Activated naive CD4-positive, alpha-beta T cell treated with anti-CD3 and anti-CD28 coated beads, Interleukin-2, amount 50 U/mL, for 24 hours (primary cell): ENCODE measurements at regions not wholly inside any gene's neighbourhood (a gene's known extent, or its start where the extent isn't known, plus 50 kb on each side); places are given as distances from the start of the nearest gene placed in this dataset.
"Not testable (repeated sequence)": the region's sequence is repeated elsewhere in the genome, so short reads cannot be mapped to it uniquely, and the experiment has no call there.

Experiments used
- H3K27ac Mint-ChIP-seq: one replicate; pipeline ENCODE4 v1.8.0; 2021; ENCODE audit warnings: mild to moderate bottlenecking, mixed read lengths
- H3K27me3 Mint-ChIP-seq: one replicate; pipeline ENCODE4 v1.8.0; 2021; ENCODE audit warnings: mixed read lengths
- H3K36me3 Mint-ChIP-seq: one replicate; pipeline ENCODE4 v1.8.0; 2021; ENCODE audit warnings: mixed read lengths
- H3K4me1 Mint-ChIP-seq: one replicate; pipeline ENCODE4 v1.8.0; 2021; ENCODE audit warnings: mixed read lengths
- H3K4me3 Mint-ChIP-seq: one replicate; pipeline ENCODE4 v1.8.0; 2021; ENCODE audit warnings: mild to moderate bottlenecking, mixed read lengths
- H3K9me3 Mint-ChIP-seq: one replicate; pipeline ENCODE4 v1.8.0; 2021; ENCODE audit warnings: mixed read lengths

GRCh38 chr5:92613546-92613945 lies 967.5 kb downstream of the NR2F1-AS1 start:
- Mint-ChIP-seq H3K27me3 (no peaks in the 10 kb centered on the region), H3K4me1 (no peaks in the 10 kb centered on the region), H3K27ac (no peak overlapping the region), H3K9me3 (no peaks in the 10 kb centered on the region), H3K4me3 (no peak overlapping the region), H3K36me3 (no peaks in the 10 kb centered on the region)

- H3K36me3 Mint-ChIP-seq, H3K27ac Mint-ChIP-seq: not testable (repeated sequence)
Observed at GRCh38 chr5:92610435-92610834, 970.6 kb downstream of the NR2F1-AS1 start.

GRCh38 chr5:92605591-92605990 lies 975.4 kb downstream of the NR2F1-AS1 start:
- no peaks in the 10 kb centered on the region for H3K27me3 Mint-ChIP-seq
- no peaks in the 10 kb centered on the region for H3K36me3 Mint-ChIP-seq
- peaks cover 3% of the 10 kb centered on the region for H3K9me3 Mint-ChIP-seq
- no peak overlapping the region for H3K27ac Mint-ChIP-seq
- no peak overlapping the region for H3K4me3 Mint-ChIP-seq
- H3K4me1 Mint-ChIP-seq: no peaks in the 10 kb centered on the region

More at GRCh38 chr5:92610435-92610834, 970.6 kb downstream of the NR2F1-AS1 start:
- H3K4me1 Mint-ChIP-seq, H3K9me3 Mint-ChIP-seq, H3K27me3 Mint-ChIP-seq, H3K4me3 Mint-ChIP-seq: not testable (repeated sequence)

GRCh38 chr5:92599217-92599810 lies 981.7 kb downstream of the NR2F1-AS1 start:
- Mint-ChIP-seq H3K9me3 (peaks cover 10% of the 10 kb centered on the region), H3K27ac (no peak overlapping the region), H3K36me3 (no peaks in the 10 kb centered on the region), H3K4me1 (no peaks in the 10 kb centered on the region), H3K4me3 (no peak overlapping the region), H3K27me3 (no peaks in the 10 kb centered on the region)

- H3K27me3 Mint-ChIP-seq: no peaks in the 10 kb centered on the region
Observed at GRCh38 chr5:92594031-92594430, 987.0 kb downstream of the NR2F1-AS1 start.

DNA sequence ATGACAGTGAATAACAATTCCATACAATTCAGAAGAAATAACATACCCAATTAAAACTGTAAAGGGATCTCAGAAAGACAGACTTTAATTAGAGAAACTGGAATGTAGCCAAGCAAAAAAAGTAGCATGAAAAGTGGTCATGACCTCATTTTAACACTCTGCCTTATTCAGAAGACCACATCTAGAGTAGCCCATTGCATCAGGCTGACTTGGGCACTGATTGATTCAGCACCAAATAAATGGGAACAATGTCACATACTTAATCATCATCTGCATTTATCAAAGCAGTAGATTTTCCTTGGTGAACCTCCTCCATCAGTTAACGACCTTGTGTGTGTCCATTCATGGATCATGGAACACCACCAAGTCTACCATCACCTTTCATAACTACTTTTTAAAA lies 992.1 kb downstream of the NR2F1-AS1 start:
- H3K36me3 Mint-ChIP-seq: no peaks in the 10 kb centered on the region
- no peak overlapping the region for H3K27ac Mint-ChIP-seq
- no peaks in the 10 kb centered on the region for H3K27me3 Mint-ChIP-seq
- no peaks in the 10 kb centered on the region for H3K4me1 Mint-ChIP-seq
- H3K4me3 Mint-ChIP-seq: no peak overlapping the region
- H3K9me3 Mint-ChIP-seq: peaks cover 5% of the 10 kb centered on the region

More at GRCh38 chr5:92594031-92594430, 987.0 kb downstream of the NR2F1-AS1 start:
- H3K4me1 Mint-ChIP-seq: no peaks in the 10 kb centered on the region
- H3K4me3 Mint-ChIP-seq: no peak overlapping the region
- H3K36me3 Mint-ChIP-seq: no peaks in the 10 kb centered on the region
- no peak overlapping the region for H3K27ac Mint-ChIP-seq
- H3K9me3 Mint-ChIP-seq: peaks cover 10% of the 10 kb centered on the region

GRCh38 chr5:92581690-92582089 lies 999.3 kb downstream of the NR2F1-AS1 start:
- H3K27ac Mint-ChIP-seq: no peak overlapping the region
- no peak overlapping the region for H3K4me3 Mint-ChIP-seq
- H3K36me3 Mint-ChIP-seq: no peaks in the 10 kb centered on the region
- H3K9me3 Mint-ChIP-seq: no peaks in the 10 kb centered on the region
- H3K27me3 Mint-ChIP-seq: no peaks in the 10 kb centered on the region
- no peaks in the 10 kb centered on the region for H3K4me1 Mint-ChIP-seq

- Mint-ChIP-seq H3K4me3 (no peak overlapping the region), H3K27ac (no peak overlapping the region), H3K9me3 (no peaks in the 10 kb centered on the region), H3K4me1 (no peaks in the 10 kb centered on the region), H3K27me3 (no peaks in the 10 kb centered on the region), H3K36me3 (no peaks in the 10 kb centered on the region)
Observed at GRCh38 chr5:92581249-92581648, 999.8 kb downstream of the NR2F1-AS1 start.

DNA sequence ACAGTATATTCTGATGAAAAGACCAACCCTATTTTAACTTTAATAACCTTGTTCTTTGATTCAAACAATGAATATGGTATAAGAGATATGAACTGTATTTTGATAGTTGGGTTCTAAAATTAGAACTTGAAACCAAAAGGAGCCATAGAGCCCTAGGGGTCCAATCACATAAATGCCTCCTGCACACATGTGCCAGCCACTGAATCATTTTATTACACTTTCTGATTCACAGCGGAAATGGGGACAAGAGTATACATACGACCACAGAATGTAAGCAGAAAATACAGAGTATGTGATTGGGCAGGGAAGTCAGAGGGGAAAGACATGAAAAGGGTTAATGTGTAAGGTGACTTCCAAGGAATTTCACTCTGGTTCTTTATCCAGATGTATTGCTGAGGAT lies 1000.2 kb downstream of the NR2F1-AS1 start:
- Mint-ChIP-seq H3K4me1 (no peaks in the 10 kb centered on the region), H3K9me3 (no peaks in the 10 kb centered on the region), H3K27me3 (no peaks in the 10 kb centered on the region), H3K4me3 (no peak overlapping the region), H3K36me3 (no peaks in the 10 kb centered on the region), H3K27ac (no peak overlapping the region)

DNA sequence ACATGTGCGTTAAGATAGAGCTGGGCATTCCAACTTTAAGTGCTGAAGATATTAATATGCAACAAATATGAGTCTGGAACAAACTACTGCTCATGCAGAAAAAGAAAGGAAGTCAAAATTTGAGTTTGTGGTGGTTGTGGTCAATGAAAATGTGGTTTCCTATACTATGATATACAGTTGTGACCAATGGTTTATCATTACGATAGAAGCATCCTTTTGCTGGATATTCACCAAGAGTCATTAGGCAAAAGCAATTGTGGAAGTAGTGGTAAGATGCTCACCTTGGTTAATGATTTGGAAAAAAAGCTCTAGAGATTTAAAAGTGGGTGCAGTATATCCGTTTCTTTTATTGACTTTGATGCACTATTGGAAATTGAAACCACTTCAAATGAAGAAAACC lies 1007.0 kb downstream of the NR2F1-AS1 start:
- Mint-ChIP-seq H3K4me1 (no peaks in the 10 kb centered on the region), H3K27me3 (no peaks in the 10 kb centered on the region), H3K4me3 (no peak overlapping the region), H3K27ac (no peak overlapping the region), H3K36me3 (no peaks in the 10 kb centered on the region), H3K9me3 (peaks cover 4% of the 10 kb centered on the region)

DNA sequence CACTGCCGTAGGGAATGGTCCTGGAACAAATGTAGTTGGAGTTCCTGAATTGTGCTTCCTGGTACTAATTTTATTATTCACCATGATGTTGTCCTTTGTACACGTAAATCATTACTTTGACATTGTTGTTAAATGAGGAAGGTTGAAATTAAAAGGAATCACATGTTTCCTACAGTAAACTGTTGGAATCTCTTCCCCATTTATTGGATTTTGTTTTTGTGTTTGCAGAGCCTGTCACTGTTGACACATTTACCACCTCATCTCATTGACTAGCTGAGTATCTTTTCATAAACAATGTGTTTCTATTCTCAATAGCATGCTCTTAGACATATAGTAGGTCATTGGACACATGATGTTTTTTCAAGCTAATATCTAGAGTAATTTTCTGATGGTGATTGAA lies 1012.5 kb downstream of the NR2F1-AS1 start:
- no peaks in the 10 kb centered on the region for H3K36me3 Mint-ChIP-seq
- H3K4me1 Mint-ChIP-seq: no peaks in the 10 kb centered on the region
- H3K27ac Mint-ChIP-seq: no peak overlapping the region
- no peak overlapping the region for H3K4me3 Mint-ChIP-seq
- no peaks in the 10 kb centered on the region for H3K9me3 Mint-ChIP-seq
- no peaks in the 10 kb centered on the region for H3K27me3 Mint-ChIP-seq

DNA sequence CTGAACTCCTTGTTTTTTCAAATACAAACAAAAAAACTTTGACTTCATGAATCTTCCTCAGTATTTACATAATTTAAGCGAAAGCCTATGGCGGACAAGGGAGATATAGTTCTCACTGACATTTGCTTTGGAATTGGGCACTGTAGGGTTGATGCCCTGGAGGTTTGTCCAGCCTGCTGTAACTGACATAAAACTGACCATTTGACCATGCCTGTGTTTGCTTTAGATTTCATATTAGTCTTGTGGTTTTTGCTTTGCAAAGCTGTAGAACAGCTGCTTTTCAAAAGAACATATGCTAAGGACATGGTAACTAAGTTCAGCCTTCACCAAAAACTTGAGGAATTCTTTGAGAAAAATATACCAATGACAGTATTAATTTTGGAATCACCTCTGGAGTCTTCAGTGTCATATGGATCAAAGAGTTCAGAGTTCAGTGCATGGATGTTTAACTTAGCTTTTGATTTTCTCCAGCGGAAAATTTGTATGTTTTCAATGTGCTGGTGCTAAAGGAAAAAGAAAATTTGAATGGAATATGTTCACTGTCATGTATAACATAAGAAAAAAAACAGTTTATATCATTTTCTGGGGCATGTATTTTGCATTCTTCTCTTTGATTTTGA lies 1013.1 kb downstream of the NR2F1-AS1 start:
- Mint-ChIP-seq H3K36me3 (no peaks in the 10 kb centered on the region), H3K9me3 (no peaks in the 10 kb centered on the region), H3K27ac (no peak overlapping the region), H3K27me3 (no peaks in the 10 kb centered on the region), H3K4me1 (no peaks in the 10 kb centered on the region), H3K4me3 (no peak overlapping the region)

GRCh38 chr5:92566113-92566786 lies 1014.8 kb downstream of the NR2F1-AS1 start:
- Mint-ChIP-seq H3K4me3 (no peak overlapping the region), H3K4me1 (no peaks in the 10 kb centered on the region), H3K27ac (no peak overlapping the region), H3K9me3 (no peaks in the 10 kb centered on the region), H3K27me3 (no peaks in the 10 kb centered on the region), H3K36me3 (no peaks in the 10 kb centered on the region)

- no peaks in the 10 kb centered on the region for H3K27me3 Mint-ChIP-seq
- no peaks in the 10 kb centered on the region for H3K9me3 Mint-ChIP-seq
- H3K4me3 Mint-ChIP-seq: no peak overlapping the region
- H3K27ac Mint-ChIP-seq: no peak overlapping the region
- no peaks in the 10 kb centered on the region for H3K36me3 Mint-ChIP-seq
- H3K4me1 Mint-ChIP-seq: no peaks in the 10 kb centered on the region
Observed at GRCh38 chr5:92565673-92566072, 1015.3 kb downstream of the NR2F1-AS1 start.

- Mint-ChIP-seq H3K4me1 (no peaks in the 10 kb centered on the region), H3K36me3 (no peaks in the 10 kb centered on the region), H3K27ac (no peak overlapping the region), H3K4me3 (no peak overlapping the region), H3K27me3 (no peaks in the 10 kb centered on the region), H3K9me3 (no peaks in the 10 kb centered on the region)
Observed at GRCh38 chr5:92562065-92562464, 1019.0 kb downstream of the NR2F1-AS1 start.

GRCh38 chr5:92561411-92561959 lies 1019.5 kb downstream of the NR2F1-AS1 start:
- H3K4me1 Mint-ChIP-seq: no peaks in the 10 kb centered on the region
- H3K36me3 Mint-ChIP-seq: no peaks in the 10 kb centered on the region
- H3K9me3 Mint-ChIP-seq: no peaks in the 10 kb centered on the region
- H3K4me3 Mint-ChIP-seq: no peak overlapping the region
- no peak overlapping the region for H3K27ac Mint-ChIP-seq
- H3K27me3 Mint-ChIP-seq: no peaks in the 10 kb centered on the region
